ENCODE measurements at regions not wholly inside any gene's neighbourhood (a gene's known extent, or its start where the extent isn't known, plus 50 kb on each side); places are given as distances from the start of the nearest gene placed in this dataset.

- TF ChIP-seq, protein P1, sequence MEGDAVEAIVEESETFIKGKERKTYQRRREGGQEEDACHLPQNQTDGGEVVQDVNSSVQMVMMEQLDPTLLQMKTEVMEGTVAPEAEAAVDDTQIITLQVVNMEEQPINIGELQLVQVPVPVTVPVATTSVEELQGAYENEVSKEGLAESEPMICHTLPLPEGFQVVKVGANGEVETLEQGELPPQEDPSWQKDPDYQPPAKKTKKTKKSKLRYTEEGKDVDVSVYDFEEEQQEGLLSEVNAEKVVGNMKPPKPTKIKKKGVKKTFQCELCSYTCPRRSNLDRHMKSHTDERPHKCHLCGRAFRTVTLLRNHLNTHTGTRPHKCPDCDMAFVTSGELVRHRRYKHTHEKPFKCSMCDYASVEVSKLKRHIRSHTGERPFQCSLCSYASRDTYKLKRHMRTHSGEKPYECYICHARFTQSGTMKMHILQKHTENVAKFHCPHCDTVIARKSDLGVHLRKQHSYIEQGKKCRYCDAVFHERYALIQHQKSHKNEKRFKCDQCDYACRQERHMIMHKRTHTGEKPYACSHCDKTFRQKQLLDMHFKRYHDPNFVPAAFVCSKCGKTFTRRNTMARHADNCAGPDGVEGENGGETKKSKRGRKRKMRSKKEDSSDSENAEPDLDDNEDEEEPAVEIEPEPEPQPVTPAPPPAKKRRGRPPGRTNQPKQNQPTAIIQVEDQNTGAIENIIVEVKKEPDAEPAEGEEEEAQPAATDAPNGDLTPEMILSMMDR (IDR thresholded peaks at IDR 0.05; ENCODE audit: low read length) = no peak
- no peak for TF ChIP-seq EZH2phosphoT487 (IDR thresholded peaks at IDR 0.05; ENCODE audit: low read length)
Observed at GRCh38 chr1:181949500-181949899, 112.0 kb downstream of the ZNF648 start.

All from MM.1S (cell line).